KOPT-K1 (cell line): ENCODE measurements at regions not wholly inside any gene's neighbourhood (a gene's known extent, or its start where the extent isn't known, plus 50 kb on each side); places are given as distances from the start of the nearest gene placed in this dataset.

ENCODE experiments used
- H3K27ac ChIP-seq: fragments of 200-600 bp; sonication (generic); 2 replicates; pipeline ENCODE4 v1.5.1; 2016; ENCODE audit warnings: antibody characterized with exemption, mild to moderate bottlenecking, low read depth, low read length; ENCODE audit not compliant: poor library complexity, severe bottlenecking
- H3K36me3 ChIP-seq: fragments of 200-600 bp; sonication (generic); 2 replicates; pipeline ENCODE4 v1.5.1; 2017; ENCODE audit warnings: antibody characterized with exemption, mild to moderate bottlenecking, low read length, moderate library complexity; ENCODE audit not compliant: insufficient read depth
- H3K9me3 ChIP-seq: fragments of 200-600 bp; sonication (generic); 2 replicates; pipeline ENCODE4 v1.5.1; 2017; ENCODE audit warnings: antibody characterized with exemption, low read length, mild to moderate bottlenecking; ENCODE audit not compliant: insufficient read depth, poor library complexity, severe bottlenecking

GRCh38 chr15:62624547-62625378, 417.8 kb upstream of the TPM1 start:
- Histone ChIP-seq H3K27ac (no peak overlapping the region), H3K9me3 (no peaks in the 10 kb centered on the region), H3K36me3 (no peaks in the 10 kb centered on the region)

- no peaks in the 10 kb centered on the region for H3K36me3 ChIP-seq
- no peaks in the 10 kb centered on the region for H3K9me3 ChIP-seq
- H3K27ac ChIP-seq = no peak overlapping the region
These were observed 417.0 kb upstream of the TPM1 start for GRCh38 chr15:62625429-62626033.

GRCh38 chr15:62626903-62627302, 415.6 kb upstream of the TPM1 start:
- Histone ChIP-seq H3K27ac (no peak overlapping the region), H3K9me3 (no peaks in the 10 kb centered on the region)

GRCh38 chr15:62631076-62631724, 411.3 kb upstream of the TPM1 start:
- Histone ChIP-seq H3K27ac (no peak overlapping the region), H3K9me3 (no peaks in the 10 kb centered on the region), H3K36me3 (no peaks in the 10 kb centered on the region)

More at GRCh38 chr15:62626903-62627302, 415.6 kb upstream of the TPM1 start:
- H3K36me3 ChIP-seq = no peaks in the 10 kb centered on the region

GRCh38 chr15:62636823-62637573, 405.5 kb upstream of the TPM1 start:
- Histone ChIP-seq H3K36me3 (no peaks in the 10 kb centered on the region), H3K9me3 (no peaks in the 10 kb centered on the region), H3K27ac (no peak overlapping the region)

GRCh38 chr15:62637574-62637897, 405.0 kb upstream of the TPM1 start:
- Histone ChIP-seq H3K27ac (no peak overlapping the region), H3K36me3 (no peaks in the 10 kb centered on the region)

GRCh38 chr15:62637950-62638619, 404.5 kb upstream of the TPM1 start:
- no peaks in the 10 kb centered on the region for H3K9me3 ChIP-seq
- H3K27ac ChIP-seq = no peak overlapping the region

More at GRCh38 chr15:62637574-62637897, 405.0 kb upstream of the TPM1 start:
- H3K9me3 ChIP-seq = no peaks in the 10 kb centered on the region

GRCh38 chr15:62639432-62639831, 403.1 kb upstream of the TPM1 start:
- Histone ChIP-seq H3K27ac (no peak overlapping the region), H3K36me3 (no peaks in the 10 kb centered on the region), H3K9me3 (no peaks in the 10 kb centered on the region)

More at GRCh38 chr15:62637950-62638619, 404.5 kb upstream of the TPM1 start:
- no peaks in the 10 kb centered on the region for H3K36me3 ChIP-seq

- H3K36me3 ChIP-seq = no peaks in the 10 kb centered on the region
- H3K9me3 ChIP-seq = no peaks in the 10 kb centered on the region
- no peak overlapping the region for H3K27ac ChIP-seq
These were observed 402.5 kb upstream of the TPM1 start for GRCh38 chr15:62639906-62640605.

- no peaks in the 10 kb centered on the region for H3K9me3 ChIP-seq
These were observed 400.7 kb upstream of the TPM1 start for GRCh38 chr15:62641825-62642224.

GRCh38 chr15:62643572-62643971, 399.0 kb upstream of the TPM1 start:
- H3K27ac ChIP-seq = no peak overlapping the region
- H3K9me3 ChIP-seq = no peaks in the 10 kb centered on the region
- H3K36me3 ChIP-seq = no peaks in the 10 kb centered on the region

More at GRCh38 chr15:62641825-62642224, 400.7 kb upstream of the TPM1 start:
- Histone ChIP-seq H3K27ac (no peak overlapping the region), H3K36me3 (no peaks in the 10 kb centered on the region)

GRCh38 chr15:62644216-62644888, 398.2 kb upstream of the TPM1 start:
- H3K36me3 ChIP-seq = no peaks in the 10 kb centered on the region
- H3K9me3 ChIP-seq = no peaks in the 10 kb centered on the region
- no peak overlapping the region for H3K27ac ChIP-seq

- H3K36me3 ChIP-seq = no peaks in the 10 kb centered on the region
- H3K27ac ChIP-seq = no peak overlapping the region
- H3K9me3 ChIP-seq = no peaks in the 10 kb centered on the region
These were observed 397.4 kb upstream of the TPM1 start for GRCh38 chr15:62644889-62645742.
